Uterus (tissue), 3 donors: ENCODE measurements at regions not wholly inside any gene's neighbourhood (a gene's known extent, or its start where the extent isn't known, plus 50 kb on each side); places are given as distances from the start of the nearest gene placed in this dataset.

Experiments used
- DNase-seq, 2 donors: peaks; one replicate each; pipeline ENCODE4 v3.0.0-alpha.2; 2019 to 2020
- H3K27ac ChIP-seq, 2 donors: fragments of 200-600 bp; sonication (generic); 1 replicate in 1 of 2; 2 replicates in 1 of 2; pipeline ENCODE4 v1.5.1; 2016 to 2018
- H3K27me3 ChIP-seq, 2 donors: fragments of 200-600 bp; sonication (generic); one replicate each; pipeline ENCODE4 v1.5.1; 2018 to 2019; ENCODE audit warnings: control low read depth in 1 of 2
- H3K36me3 ChIP-seq, 2 donors: fragments of 200-600 bp; sonication (generic); one replicate each; pipeline ENCODE4 v1.5.1; 2019; ENCODE audit warnings: control low read depth in 1 of 2
- H3K4me1 ChIP-seq, 2 donors: fragments of 200-600 bp; sonication (generic); one replicate each; pipeline ENCODE4 v1.5.1; 2018 to 2019; ENCODE audit warnings: control low read depth in 1 of 2
- H3K4me3 ChIP-seq, 2 donors: fragments of 200-600 bp; sonication (generic); 1 replicate in 1 of 2; 2 replicates in 1 of 2; pipeline ENCODE4 v1.5.1; 2018 to 2019; ENCODE audit warnings: mild to moderate bottlenecking in 1 of 2
- H3K9me3 ChIP-seq, 2 donors: fragments of 200-600 bp; sonication (generic); one replicate each; pipeline ENCODE4 v1.5.1; 2019; ENCODE audit warnings: control low read depth in 1 of 2
- POLR2A ChIP-seq, 2 donors: fragments of 450-650 bp; IDR thresholded peaks; one replicate each; pipeline ENCODE4 v1.6.1; 2016; ENCODE audit warnings: antibody characterized with exemption in 2 of 2, mild to moderate bottlenecking in 1 of 2, moderate library complexity in 1 of 2
- intact Hi-C: fragments of 100-400 bp; cut with DNase I; formaldehyde crosslinking; loops from one replicate; pipeline ENCODE4 v1.15.1; 2023; ENCODE audit warnings: low total_unique reads
- TF ChIP-seq, protein P1 (sequence below), 4 experiments: fragments of 200-600 bp in 2 of 4; fragments of 450-650 bp in 2 of 4; sonication (generic) in 2 of 4; IDR thresholded peaks; one replicate each; pipeline ENCODE4 v1.5.1; 2016 to 2019; ENCODE audit warnings: antibody characterized with exemption in 4 of 4, mild to moderate bottlenecking in 2 of 4, moderate library complexity in 1 of 4
- donor health status: DM: yes; HTN: yes; CAD: no.

DNA sequence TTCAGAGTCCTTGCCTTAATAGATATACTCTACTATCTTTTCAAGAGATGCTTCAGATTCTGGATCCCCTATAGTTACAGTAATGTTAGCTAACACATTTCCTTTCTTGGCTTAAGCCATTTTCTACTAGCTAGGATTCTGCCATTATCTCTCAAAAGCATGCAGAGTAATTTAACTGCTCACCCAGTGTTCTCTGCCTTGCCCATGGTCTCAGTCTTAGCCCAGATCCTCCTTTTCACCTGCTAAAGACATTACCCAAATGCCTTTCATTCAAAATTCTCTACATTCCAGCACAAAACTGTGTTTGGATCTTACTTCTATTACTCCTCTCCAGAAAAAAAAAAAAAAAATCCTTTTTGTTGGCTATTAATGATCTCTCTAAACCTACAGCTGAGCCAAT is 474.2 kb upstream of the LRRTM1 start:
- no peak for DNase-seq
- Histone ChIP-seq H3K4me3 (no peak overlapping the region), H3K9me3 (no peaks in the 10 kb centered on the region), H3K27me3 (no peaks in the 10 kb centered on the region), H3K27ac (no peak overlapping the region), H3K36me3 (no peaks in the 10 kb centered on the region), H3K4me1 (no peaks in the 10 kb centered on the region)
- TF ChIP-seq, protein P1, sequence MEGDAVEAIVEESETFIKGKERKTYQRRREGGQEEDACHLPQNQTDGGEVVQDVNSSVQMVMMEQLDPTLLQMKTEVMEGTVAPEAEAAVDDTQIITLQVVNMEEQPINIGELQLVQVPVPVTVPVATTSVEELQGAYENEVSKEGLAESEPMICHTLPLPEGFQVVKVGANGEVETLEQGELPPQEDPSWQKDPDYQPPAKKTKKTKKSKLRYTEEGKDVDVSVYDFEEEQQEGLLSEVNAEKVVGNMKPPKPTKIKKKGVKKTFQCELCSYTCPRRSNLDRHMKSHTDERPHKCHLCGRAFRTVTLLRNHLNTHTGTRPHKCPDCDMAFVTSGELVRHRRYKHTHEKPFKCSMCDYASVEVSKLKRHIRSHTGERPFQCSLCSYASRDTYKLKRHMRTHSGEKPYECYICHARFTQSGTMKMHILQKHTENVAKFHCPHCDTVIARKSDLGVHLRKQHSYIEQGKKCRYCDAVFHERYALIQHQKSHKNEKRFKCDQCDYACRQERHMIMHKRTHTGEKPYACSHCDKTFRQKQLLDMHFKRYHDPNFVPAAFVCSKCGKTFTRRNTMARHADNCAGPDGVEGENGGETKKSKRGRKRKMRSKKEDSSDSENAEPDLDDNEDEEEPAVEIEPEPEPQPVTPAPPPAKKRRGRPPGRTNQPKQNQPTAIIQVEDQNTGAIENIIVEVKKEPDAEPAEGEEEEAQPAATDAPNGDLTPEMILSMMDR (IDR thresholded peaks at IDR 0.05) = no peak
- no peak for TF ChIP-seq POLR2A (IDR thresholded peaks at IDR 0.05)
- intact Hi-C loops = no loop called here

DNA sequence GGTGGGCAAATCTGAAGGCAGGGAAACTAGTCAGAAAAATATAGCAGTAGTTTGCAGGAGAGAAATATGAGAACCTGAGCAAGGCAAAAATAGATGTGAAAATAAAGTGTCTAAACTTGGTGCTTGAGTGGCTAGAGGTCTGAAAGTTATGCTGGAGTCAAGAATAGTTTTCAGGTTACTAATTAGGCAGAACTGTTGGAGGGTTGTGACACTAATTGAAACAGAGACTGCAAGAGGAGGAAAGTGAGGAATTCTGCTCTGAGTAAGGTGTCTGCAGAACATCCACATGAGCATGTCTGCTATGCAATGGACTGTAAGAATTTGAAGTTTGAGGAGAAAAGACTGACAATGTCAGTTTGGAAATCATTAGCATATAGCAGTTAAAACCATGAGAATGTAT is 444.0 kb upstream of the LRRTM1 start:
- Histone ChIP-seq H3K4me1 (no peaks in the 10 kb centered on the region), H3K36me3 (no peaks in the 10 kb centered on the region), H3K27ac (no peak overlapping the region), H3K27me3 (no peaks in the 10 kb centered on the region), H3K9me3 (no peaks in the 10 kb centered on the region), H3K4me3 (no peak overlapping the region)
- TF ChIP-seq, protein P1 (IDR thresholded peaks at IDR 0.05) = no peak
- no peak for TF ChIP-seq POLR2A (IDR thresholded peaks at IDR 0.05)
- no peak for DNase-seq
- intact Hi-C loops = no loop called here

DNA sequence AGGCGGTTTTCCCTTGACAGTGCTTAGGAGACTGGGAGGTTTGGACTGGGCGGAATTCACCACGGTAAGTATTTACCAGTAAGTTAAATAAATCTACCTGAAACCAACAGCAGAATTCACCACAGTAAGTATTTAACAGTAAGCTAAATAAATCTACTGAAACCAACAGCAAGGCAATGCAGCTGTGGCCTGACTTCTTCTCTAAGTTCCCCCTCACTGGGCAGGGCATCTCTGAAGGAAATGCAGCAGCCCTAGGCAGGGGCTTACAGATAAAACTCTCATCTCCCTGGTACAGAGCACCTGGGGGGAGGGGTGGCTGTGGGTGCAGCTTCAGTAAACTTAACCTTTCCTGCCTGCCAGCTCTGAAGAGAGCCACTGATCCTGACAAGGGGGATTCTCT is 432.5 kb upstream of the LRRTM1 start:
- Histone ChIP-seq H3K4me1 (no peaks in the 10 kb centered on the region), H3K27ac (no peak overlapping the region), H3K36me3 (no peaks in the 10 kb centered on the region), H3K4me3 (no peak overlapping the region), H3K9me3 (no peaks in the 10 kb centered on the region), H3K27me3 (no peaks in the 10 kb centered on the region)
- TF ChIP-seq, protein P1 (IDR thresholded peaks at IDR 0.05) = no peak
- TF ChIP-seq POLR2A (IDR thresholded peaks at IDR 0.05) = no peak
- DNase-seq = no peak
- intact Hi-C loops = no loop called here

DNA sequence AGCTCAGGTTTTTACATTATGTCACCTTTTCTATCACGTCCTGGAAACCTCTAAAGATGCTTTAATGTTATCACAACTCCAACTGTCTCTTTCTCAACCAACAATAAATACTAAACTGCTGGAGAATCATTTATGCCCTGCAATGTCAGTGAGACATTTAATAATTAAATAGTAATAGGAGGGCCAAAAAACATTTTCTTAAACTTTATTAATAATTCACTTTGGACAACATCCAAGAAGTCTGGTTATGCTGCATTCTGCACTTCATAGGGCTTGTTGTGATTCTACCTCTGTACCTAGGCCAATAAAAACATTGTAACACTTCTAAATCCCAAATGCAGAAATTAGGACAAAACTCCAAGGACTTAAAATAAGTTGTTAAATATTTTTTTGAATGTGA is 420.4 kb upstream of the LRRTM1 start:
- DNase-seq = no peak
- Histone ChIP-seq H3K27ac (no peak overlapping the region), H3K9me3 (no peaks in the 10 kb centered on the region), H3K4me1 (no peaks in the 10 kb centered on the region), H3K27me3 (no peaks in the 10 kb centered on the region), H3K4me3 (no peak overlapping the region), H3K36me3 (no peaks in the 10 kb centered on the region)
- intact Hi-C loops = no loop called here
- TF ChIP-seq, protein P1 (IDR thresholded peaks at IDR 0.05) = no peak
- TF ChIP-seq POLR2A (IDR thresholded peaks at IDR 0.05) = no peak

DNA sequence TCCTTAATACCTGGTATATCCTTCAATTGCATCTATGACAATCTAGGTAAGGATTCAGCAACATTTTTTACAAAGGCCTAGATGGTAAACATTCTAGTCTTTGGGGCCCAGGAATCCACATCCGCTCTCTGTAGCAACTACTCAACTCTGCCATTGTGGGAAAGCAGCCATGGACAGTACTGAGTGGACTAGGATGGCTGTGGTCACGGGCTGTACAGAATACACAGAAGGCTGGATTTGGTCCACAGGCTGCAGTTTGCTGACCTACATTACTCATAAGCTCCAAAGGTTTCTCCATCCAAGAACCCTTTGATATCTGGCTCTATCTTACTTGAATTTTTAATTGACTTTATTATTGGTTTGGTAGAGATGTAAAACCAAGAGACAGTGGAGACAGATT is 418.3 kb upstream of the LRRTM1 start:
- Histone ChIP-seq H3K27me3 (no peaks in the 10 kb centered on the region), H3K27ac (no peak overlapping the region), H3K36me3 (no peaks in the 10 kb centered on the region), H3K9me3 (no peaks in the 10 kb centered on the region), H3K4me3 (no peak overlapping the region), H3K4me1 (no peaks in the 10 kb centered on the region)
- intact Hi-C loops = no loop called here
- TF ChIP-seq, protein P1 (IDR thresholded peaks at IDR 0.05) = no peak
- TF ChIP-seq POLR2A (IDR thresholded peaks at IDR 0.05) = no peak
- no peak for DNase-seq
